Loucy (cell line): ENCODE measurements at regions not wholly inside any gene's neighbourhood (a gene's known extent, or its start where the extent isn't known, plus 50 kb on each side); places are given as distances from the start of the nearest gene placed in this dataset.

Experiments
- H2AFZ ChIP-seq: fragments of 200-600 bp; sonication (generic); 2 replicates; pipeline ENCODE4 v1.6.0; 2016; ENCODE audit warnings: antibody characterized with exemption, mild to moderate bottlenecking, low read length, moderate library complexity
- H3F3A ChIP-seq: fragments of 200-600 bp; 2 replicates; pipeline ENCODE4 v1.6.0; 2016; ENCODE audit warnings: antibody characterized with exemption, low read depth, mild to moderate bottlenecking
- H3K27me3 ChIP-seq: fragments of 200-600 bp; sonication (generic); 2 replicates; pipeline ENCODE4 v1.6.1; 2014; ENCODE audit warnings: low read length, mild to moderate bottlenecking; ENCODE audit not compliant: insufficient read depth, poor library complexity, severe bottlenecking
- H3K36me3 ChIP-seq: fragments of 200-600 bp; sonication (generic); 2 replicates; pipeline ENCODE4 v1.6.1; 2016; ENCODE audit warnings: low read length; ENCODE audit not compliant: insufficient read depth
- H3K4me1 ChIP-seq: fragments of 200-600 bp; sonication (generic); 2 replicates; pipeline ENCODE4 v1.5.1; 2014; ENCODE audit warnings: low read length, mild to moderate bottlenecking; ENCODE audit not compliant: insufficient read depth, poor library complexity, severe bottlenecking
- H3K4me2 ChIP-seq: fragments of 200-600 bp; sonication (generic); 2 replicates; pipeline ENCODE4 v1.6.0; 2014; ENCODE audit warnings: antibody characterized with exemption, low read length, low read depth, mild to moderate bottlenecking; ENCODE audit not compliant: poor library complexity, severe bottlenecking
- H3K4me3 ChIP-seq: fragments of 200-600 bp; sonication (generic); 2 replicates; pipeline ENCODE4 v1.5.1; 2014; ENCODE audit warnings: low read length, mild to moderate bottlenecking, mixed read lengths; ENCODE audit not compliant: poor library complexity, severe bottlenecking
- H3K79me2 ChIP-seq: fragments of 200-600 bp; sonication (generic); 2 replicates; pipeline ENCODE4 v1.6.1; 2014; ENCODE audit warnings: low read length; ENCODE audit not compliant: insufficient read depth
- H3K9ac ChIP-seq: fragments of 200-600 bp; sonication (generic); 2 replicates; pipeline ENCODE4 v1.6.0; 2014; ENCODE audit warnings: mild to moderate bottlenecking, low read depth, low read length, moderate library complexity; ENCODE audit not compliant: poor library complexity, severe bottlenecking
- H3K9me2 ChIP-seq: fragments of 200-600 bp; sonication (generic); replicated peaks from 2 replicates; pipeline ENCODE4 v1.6.1; 2016; ENCODE audit warnings: low read depth, low read length, mixed read lengths
- H3K9me3 ChIP-seq: fragments of 200-600 bp; sonication (generic); 2 replicates; pipeline ENCODE4 v1.6.1; 2014; ENCODE audit warnings: mild to moderate bottlenecking, antibody characterized with exemption, low read length, low read depth; ENCODE audit not compliant: insufficient read depth
- H4K20me1 ChIP-seq: fragments of 200-600 bp; sonication (generic); 2 replicates; pipeline ENCODE4 v1.6.0; 2014; ENCODE audit warnings: antibody characterized with exemption, low read length, mild to moderate bottlenecking; ENCODE audit not compliant: insufficient read depth, poor library complexity, severe bottlenecking
- EZH2phosphoT487 ChIP-seq: fragments of 200-600 bp; IDR thresholded peaks from 2 replicates; pipeline ENCODE4 v1.6.1; 2018; ENCODE audit warnings: antibody characterized with exemption, mild to moderate bottlenecking, moderate library complexity, borderline replicate concordance
- TF ChIP-seq, protein P1 (sequence below): fragments of 200-600 bp; sonication (generic); conservative IDR thresholded peaks from 2 replicates; pipeline ENCODE4 v1.5.1; 2014; ENCODE audit warnings: mild to moderate bottlenecking, antibody characterized with exemption, low read length

- H3K79me2 ChIP-seq = no peaks in the 10 kb centered on the region
- TF ChIP-seq, protein P1, sequence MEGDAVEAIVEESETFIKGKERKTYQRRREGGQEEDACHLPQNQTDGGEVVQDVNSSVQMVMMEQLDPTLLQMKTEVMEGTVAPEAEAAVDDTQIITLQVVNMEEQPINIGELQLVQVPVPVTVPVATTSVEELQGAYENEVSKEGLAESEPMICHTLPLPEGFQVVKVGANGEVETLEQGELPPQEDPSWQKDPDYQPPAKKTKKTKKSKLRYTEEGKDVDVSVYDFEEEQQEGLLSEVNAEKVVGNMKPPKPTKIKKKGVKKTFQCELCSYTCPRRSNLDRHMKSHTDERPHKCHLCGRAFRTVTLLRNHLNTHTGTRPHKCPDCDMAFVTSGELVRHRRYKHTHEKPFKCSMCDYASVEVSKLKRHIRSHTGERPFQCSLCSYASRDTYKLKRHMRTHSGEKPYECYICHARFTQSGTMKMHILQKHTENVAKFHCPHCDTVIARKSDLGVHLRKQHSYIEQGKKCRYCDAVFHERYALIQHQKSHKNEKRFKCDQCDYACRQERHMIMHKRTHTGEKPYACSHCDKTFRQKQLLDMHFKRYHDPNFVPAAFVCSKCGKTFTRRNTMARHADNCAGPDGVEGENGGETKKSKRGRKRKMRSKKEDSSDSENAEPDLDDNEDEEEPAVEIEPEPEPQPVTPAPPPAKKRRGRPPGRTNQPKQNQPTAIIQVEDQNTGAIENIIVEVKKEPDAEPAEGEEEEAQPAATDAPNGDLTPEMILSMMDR = no peak
- no peak for TF ChIP-seq EZH2phosphoT487
- no peaks in the 10 kb centered on the region for H3K9me2 ChIP-seq
- H3K4me2 ChIP-seq = no peak overlapping the region
- H3K4me3 ChIP-seq = no peak overlapping the region
- H3K9ac ChIP-seq = no peak overlapping the region
- no peaks in the 10 kb centered on the region for H3K4me1 ChIP-seq
- no peak overlapping the region for H2AFZ ChIP-seq
- H3K27me3 ChIP-seq = no peaks in the 10 kb centered on the region
- no peaks in the 10 kb centered on the region for H3K36me3 ChIP-seq
- no peaks in the 10 kb centered on the region for H3F3A ChIP-seq
- H3K9me3 ChIP-seq = no peaks in the 10 kb centered on the region
- no peaks in the 10 kb centered on the region for H4K20me1 ChIP-seq
Measured at GRCh38 chr1:213423041-213423440, 372.0 kb downstream of the RPS6KC1 start.

- no peaks in the 10 kb centered on the region for H3K36me3 ChIP-seq
- no peaks in the 10 kb centered on the region for H3K9me2 ChIP-seq
- H3K27me3 ChIP-seq = no peaks in the 10 kb centered on the region
- H3K4me1 ChIP-seq = no peaks in the 10 kb centered on the region
- H3K9me3 ChIP-seq = no peaks in the 10 kb centered on the region
- no peaks in the 10 kb centered on the region for H3K79me2 ChIP-seq
- H4K20me1 ChIP-seq = no peaks in the 10 kb centered on the region
- no peaks in the 10 kb centered on the region for H3F3A ChIP-seq
- no peak overlapping the region for H3K4me3 ChIP-seq
- no peak overlapping the region for H3K9ac ChIP-seq
- no peak overlapping the region for H3K4me2 ChIP-seq
- TF ChIP-seq EZH2phosphoT487 = no peak
- TF ChIP-seq, protein P1 = no peak
- H2AFZ ChIP-seq = no peak overlapping the region
Measured at GRCh38 chr1:213423605-213424004, 372.6 kb downstream of the RPS6KC1 start.

DNA sequence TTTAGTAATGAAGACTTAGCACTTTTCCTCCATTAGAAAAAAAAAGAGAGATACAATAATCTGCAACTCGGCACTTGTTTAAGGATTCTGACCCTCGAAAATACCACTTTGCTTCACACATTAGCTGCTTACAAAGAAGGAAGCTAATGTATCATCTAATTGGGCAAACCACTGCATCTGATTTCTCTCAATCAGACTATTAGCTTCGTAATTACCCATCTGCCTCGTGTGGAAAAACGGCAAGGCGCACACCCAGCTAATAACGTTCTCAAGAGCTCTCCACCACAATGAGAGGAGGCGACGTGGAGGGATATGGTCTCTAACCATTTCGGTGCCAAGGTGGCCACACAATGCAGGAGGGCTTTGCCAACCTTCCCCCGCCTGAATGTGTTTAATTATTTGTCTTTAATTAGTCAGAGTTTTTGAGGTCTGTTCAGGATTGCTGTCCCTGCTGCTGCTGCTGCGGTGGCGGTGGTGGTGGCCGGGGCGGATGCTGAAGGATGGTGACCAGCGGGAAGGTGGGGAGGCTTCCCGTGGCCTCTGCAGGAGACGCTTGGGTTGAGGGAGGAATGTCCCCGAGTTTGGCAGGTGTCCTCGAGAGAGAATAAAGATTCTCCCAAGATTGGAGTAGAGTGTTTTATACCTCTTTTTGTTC lies 374.5 kb downstream of the RPS6KC1 start:
- Histone ChIP-seq H3K4me3 (no peak overlapping the region), H3F3A (no peaks in the 10 kb centered on the region), H3K79me2 (no peaks in the 10 kb centered on the region), H3K4me1 (no peaks in the 10 kb centered on the region), H3K9ac (no peak overlapping the region), H4K20me1 (no peaks in the 10 kb centered on the region), H3K27me3 (no peaks in the 10 kb centered on the region), H3K4me2 (no peak overlapping the region), H3K9me2 (no peaks in the 10 kb centered on the region), H2AFZ (no peak overlapping the region), H3K9me3 (no peaks in the 10 kb centered on the region), H3K36me3 (no peaks in the 10 kb centered on the region)
- no peak for TF ChIP-seq EZH2phosphoT487
- TF ChIP-seq, protein P1 = no peak
